ENCODE measurements at regions not wholly inside any gene's neighbourhood (a gene's known extent, or its start where the extent isn't known, plus 50 kb on each side); places are given as distances from the start of the nearest gene placed in this dataset.

- TF ChIP-seq CTCF (IDR thresholded peaks at IDR 0.05) (peak; percentile 67 to 84 (median 76)), POLR2AphosphoS5 (IDR thresholded peaks at IDR 0.05) (no peak), EP300 (IDR thresholded peaks at IDR 0.05) (no peak)
- Histone ChIP-seq H3K36me3 (no peaks in the 10 kb centered on the region), H3K4me3 (no peak overlapping the region), H3K27ac (peak overlapping the region in 2 of 4 donors; percentile 22 to 52), H3K4me1 (peaks cover 0 to 10% (median 0%) of the 10 kb centered on the region in 3 donors), H3K27me3 (no peaks in the 10 kb centered on the region), H3K9me3 (no peaks in the 10 kb centered on the region)
- 36 to 60% methylated on average over 3 of the region's 3 CpGs for WGBS, 2 donors (ENCODE audit: low coverage in 1 of 2)
- ATAC-seq, result peak; percentile 63
Measured at GRCh38 chr2:147082850-147083522, 761.8 kb upstream of the ACVR2A start.

DNA sequence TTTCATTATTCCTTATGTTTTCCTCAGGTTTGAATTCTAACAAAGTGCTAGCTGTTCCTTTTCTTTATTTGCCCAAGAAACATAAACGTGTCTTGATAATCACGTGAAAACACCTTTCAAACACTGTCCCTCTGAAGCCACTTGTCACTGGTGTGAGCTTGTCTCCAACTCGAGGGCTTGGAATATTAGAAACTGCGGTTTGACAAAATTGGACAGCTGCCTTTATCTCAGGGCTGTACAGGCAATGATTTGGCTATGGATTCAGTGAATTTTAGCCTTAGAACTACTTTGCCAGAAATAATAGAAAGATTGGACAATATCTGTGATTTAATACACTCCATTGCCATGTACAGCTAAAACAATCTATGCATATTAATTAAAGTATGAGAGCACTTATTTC is 763.0 kb upstream of the ACVR2A start:
- ATAC-seq, result no peak
- H3K27ac ChIP-seq, result no peak overlapping the region
- 68 to 85% methylated on average over 4 of the region's 4 CpGs for WGBS, 2 donors (ENCODE audit: low coverage in 1 of 2)
- H3K27me3 ChIP-seq, result no peaks in the 10 kb centered on the region
- no peaks in the 10 kb centered on the region for H3K9me3 ChIP-seq
- no peaks in the 10 kb centered on the region for H3K36me3 ChIP-seq
- TF ChIP-seq EP300 (IDR thresholded peaks at IDR 0.05) (no peak), CTCF (IDR thresholded peaks at IDR 0.05) (no peak), POLR2A (IDR thresholded peaks at IDR 0.05) (no peak), POLR2AphosphoS5 (IDR thresholded peaks at IDR 0.05) (no peak)
- peaks cover 0 to 10% (median 0%) of the 10 kb centered on the region in 3 donors for H3K4me1 ChIP-seq
- H3K4me3 ChIP-seq, result no peak overlapping the region

GRCh38 chr2:147076634-147077033 is 768.2 kb upstream of the ACVR2A start:
- H3K27me3 ChIP-seq, result no peaks in the 10 kb centered on the region
- ATAC-seq, result peak; percentile 63
- no peaks in the 10 kb centered on the region for H3K4me1 ChIP-seq
- H3K36me3 ChIP-seq, result no peaks in the 10 kb centered on the region
- 35 to 45% methylated on average over 2 of the region's 2 CpGs for WGBS, 2 donors (ENCODE audit: low coverage in 1 of 2)
- no peak overlapping the region for H3K27ac ChIP-seq
- no peak for TF ChIP-seq POLR2A (IDR thresholded peaks at IDR 0.05)
- no peak for TF ChIP-seq CTCF (IDR thresholded peaks at IDR 0.05)
- no peak for TF ChIP-seq POLR2AphosphoS5 (IDR thresholded peaks at IDR 0.05)
- TF ChIP-seq EP300 (IDR thresholded peaks at IDR 0.05), result no peak
- H3K4me3 ChIP-seq, result no peak overlapping the region
- H3K9me3 ChIP-seq, result no peaks in the 10 kb centered on the region

- H3K27ac ChIP-seq, result no peak overlapping the region
- no peaks in the 10 kb centered on the region for H3K36me3 ChIP-seq
- no peak for ATAC-seq
- TF ChIP-seq CTCF (IDR thresholded peaks at IDR 0.05) (no peak), POLR2AphosphoS5 (IDR thresholded peaks at IDR 0.05) (no peak), EP300 (IDR thresholded peaks at IDR 0.05) (no peak), POLR2A (IDR thresholded peaks at IDR 0.05) (no peak)
- H3K4me3 ChIP-seq, result no peak overlapping the region
- H3K27me3 ChIP-seq, result no peaks in the 10 kb centered on the region
- H3K4me1 ChIP-seq, result no peaks in the 10 kb centered on the region
- 51 to 89% methylated on average over 2 of the region's 2 CpGs for WGBS, 2 donors (ENCODE audit: low coverage in 1 of 2)
- H3K9me3 ChIP-seq, result no peaks in the 10 kb centered on the region
Measured at GRCh38 chr2:147068071-147068470, 776.8 kb upstream of the ACVR2A start.

GRCh38 chr2:147067136-147067535 is 777.7 kb upstream of the ACVR2A start:
- H3K36me3 ChIP-seq, result no peaks in the 10 kb centered on the region
- no peaks in the 10 kb centered on the region for H3K9me3 ChIP-seq
- TF ChIP-seq POLR2A (IDR thresholded peaks at IDR 0.05) (no peak), EP300 (IDR thresholded peaks at IDR 0.05) (no peak)
- no peak for ATAC-seq
- H3K27ac ChIP-seq, result no peak overlapping the region
- no peaks in the 10 kb centered on the region for H3K27me3 ChIP-seq
- no peak overlapping the region for H3K4me3 ChIP-seq
- WGBS, 2 donors (ENCODE audit: low coverage in 1 of 2), result 71 to 88% methylated on average over 1 of the region's 1 CpG
- H3K4me1 ChIP-seq, result no peaks in the 10 kb centered on the region
